ENCODE measurements at regions not wholly inside any gene's neighbourhood (a gene's known extent, or its start where the extent isn't known, plus 50 kb on each side); places are given as distances from the start of the nearest gene placed in this dataset.
"Not testable (repeated sequence)": the region's sequence is repeated elsewhere in the genome, so short reads cannot be mapped to it uniquely, and the experiment has no call there.

DNA sequence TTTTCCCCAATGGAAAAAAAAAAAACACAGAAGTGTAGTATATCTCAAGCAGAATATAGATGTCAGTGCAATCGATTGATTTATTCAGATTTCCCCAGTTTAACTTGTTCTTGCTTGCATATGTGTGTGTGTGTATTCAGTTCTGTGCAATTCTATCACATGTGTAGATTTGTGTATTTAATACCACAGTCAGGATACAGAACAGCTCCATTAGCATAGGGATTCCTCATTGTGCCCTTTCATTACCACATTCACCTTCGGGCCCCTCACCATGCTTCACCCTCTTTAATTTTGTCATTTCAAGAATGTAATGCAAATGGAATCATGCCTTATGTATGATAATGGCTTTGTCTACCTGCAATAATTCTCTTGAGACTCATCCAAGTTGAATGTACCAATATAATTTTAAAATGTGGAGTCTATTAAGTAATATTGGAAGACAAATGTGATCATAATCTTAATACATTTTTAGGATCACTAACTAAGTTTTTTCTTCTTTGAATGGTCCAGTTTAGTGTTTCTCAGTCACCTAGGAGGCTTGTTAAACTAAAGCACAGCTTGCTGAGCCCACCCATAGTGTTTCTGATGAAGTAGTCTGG, 187.9 kb downstream of the TENT5A start:
- TF ChIP-seq POLR2A (IDR thresholded peaks at IDR 0.05; ENCODE audit: low read length) = no peak
- TF ChIP-seq GATA1 (IDR thresholded peaks at IDR 0.05; ENCODE audit: low read depth, low read length) = no peak
- no peak for DNase-seq

DNA sequence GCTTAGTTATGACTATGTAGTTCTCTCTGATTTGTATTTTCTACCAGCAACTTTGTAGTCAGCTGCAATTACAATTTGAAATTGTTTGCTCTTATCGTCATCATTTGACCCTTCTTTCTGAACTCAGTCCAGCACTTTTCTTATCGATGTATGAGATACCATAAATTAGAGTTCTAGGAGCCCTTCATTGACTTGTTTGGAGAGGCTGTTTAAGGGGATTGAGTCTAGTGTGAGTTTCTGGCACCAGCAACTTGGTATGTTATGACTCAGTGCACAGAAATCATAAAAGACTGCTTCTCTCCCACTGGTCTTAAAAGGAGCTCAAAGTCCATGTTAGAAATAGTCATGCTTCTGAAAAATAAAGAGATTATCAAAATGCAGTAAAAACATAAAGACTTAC, 190.3 kb downstream of the TENT5A start:
- DNase-seq = no peak
- TF ChIP-seq GATA1 (IDR thresholded peaks at IDR 0.05; ENCODE audit: low read depth, low read length) (no peak), POLR2A (IDR thresholded peaks at IDR 0.05; ENCODE audit: low read length) (no peak)

DNA sequence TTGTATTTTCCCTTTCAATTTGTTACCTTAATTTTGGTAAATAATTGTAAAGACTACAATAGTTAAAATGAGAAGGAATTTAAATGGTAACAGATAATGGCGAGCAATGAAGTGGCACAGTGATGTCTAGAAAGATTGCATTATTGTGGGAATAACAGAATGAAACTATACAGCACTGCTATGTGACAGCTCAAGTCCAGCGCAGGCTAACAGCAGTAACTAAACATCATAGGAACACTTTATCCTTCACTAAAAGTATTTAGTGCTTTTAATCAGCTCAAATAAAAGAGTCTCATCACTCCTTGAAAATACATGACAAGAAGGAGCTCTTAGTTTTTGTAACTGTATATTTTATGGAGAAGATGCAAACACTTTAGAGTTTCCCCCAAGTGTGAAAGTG, 190.8 kb downstream of the TENT5A start:
- TF ChIP-seq POLR2A (IDR thresholded peaks at IDR 0.05; ENCODE audit: low read length) (no peak), GATA1 (IDR thresholded peaks at IDR 0.05; ENCODE audit: low read depth, low read length) (no peak)
- DNase-seq = no peak

DNA sequence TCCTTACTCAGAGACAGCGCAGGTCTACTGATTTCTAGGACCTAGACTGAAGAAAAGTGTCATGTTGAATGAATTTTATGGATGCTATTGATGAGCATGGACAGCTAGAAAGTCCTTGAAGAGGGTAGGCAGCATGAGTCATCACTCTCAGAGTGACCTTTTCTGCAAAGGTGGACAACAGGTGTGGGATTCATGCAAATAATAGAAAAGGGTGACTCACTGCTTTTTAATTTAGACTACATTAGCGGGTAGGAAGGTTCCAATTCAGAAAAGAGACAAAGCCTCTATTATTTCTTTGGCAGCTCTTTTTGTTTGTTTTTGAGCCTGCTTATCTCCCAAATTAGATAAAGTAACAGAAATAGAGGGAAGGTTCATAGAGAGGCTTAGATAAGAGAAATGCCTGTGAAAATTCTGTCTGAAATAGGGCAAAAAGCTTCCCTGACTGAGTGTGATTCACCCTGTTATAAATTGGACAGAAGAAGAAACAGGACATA, 191.4 kb downstream of the TENT5A start:
- no peak for TF ChIP-seq POLR2A (IDR thresholded peaks at IDR 0.05; ENCODE audit: low read length)
- DNase-seq = no peak

DNA sequence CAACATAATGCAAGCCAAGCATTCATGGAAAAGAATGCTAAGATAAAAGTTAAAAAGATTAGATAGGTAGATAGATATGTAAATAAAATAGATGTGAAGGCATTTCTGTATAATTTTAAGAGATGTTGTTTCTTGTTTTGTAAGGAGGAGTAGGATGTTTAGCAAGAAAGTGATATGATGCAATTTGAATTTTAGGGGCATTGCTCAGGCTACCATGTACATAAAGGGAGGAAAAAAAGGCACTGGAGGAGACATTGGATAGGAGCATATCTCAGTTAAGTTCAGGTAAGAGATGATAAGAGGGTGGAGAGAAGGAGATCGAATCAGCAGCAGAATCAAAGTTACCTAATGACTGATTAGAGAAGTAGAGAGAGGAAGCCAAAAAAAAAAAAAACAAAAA, 194.7 kb downstream of the TENT5A start:
- no peak for TF ChIP-seq POLR2A (IDR thresholded peaks at IDR 0.05; ENCODE audit: low read length)
- no peak for TF ChIP-seq GATA1 (IDR thresholded peaks at IDR 0.05; ENCODE audit: low read depth, low read length)
- no peak for DNase-seq

DNA sequence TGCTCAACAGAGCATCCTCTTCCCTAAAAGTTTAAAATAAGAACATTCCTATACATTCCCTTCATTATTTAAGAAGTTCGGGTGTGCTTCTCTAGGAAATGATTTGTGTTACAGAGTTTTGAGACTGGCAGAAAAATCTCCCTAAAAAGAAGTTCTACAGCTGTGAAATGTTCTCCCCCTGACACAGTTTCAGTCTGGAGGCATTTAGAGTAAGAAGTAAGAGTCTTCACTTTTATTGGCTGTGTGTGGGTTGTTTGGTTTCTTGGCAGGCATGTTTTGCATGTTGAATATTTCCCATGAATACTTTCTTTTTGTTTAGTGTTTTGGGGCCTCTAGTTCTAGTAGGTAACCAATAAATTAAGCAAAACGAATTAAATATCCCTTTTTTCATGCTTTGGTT, 195.9 kb downstream of the TENT5A start:
- TF ChIP-seq GATA1 (IDR thresholded peaks at IDR 0.05; ENCODE audit: low read depth, low read length) (no peak), POLR2A (IDR thresholded peaks at IDR 0.05; ENCODE audit: low read length) (no peak)
- DNase-seq = no peak

DNA sequence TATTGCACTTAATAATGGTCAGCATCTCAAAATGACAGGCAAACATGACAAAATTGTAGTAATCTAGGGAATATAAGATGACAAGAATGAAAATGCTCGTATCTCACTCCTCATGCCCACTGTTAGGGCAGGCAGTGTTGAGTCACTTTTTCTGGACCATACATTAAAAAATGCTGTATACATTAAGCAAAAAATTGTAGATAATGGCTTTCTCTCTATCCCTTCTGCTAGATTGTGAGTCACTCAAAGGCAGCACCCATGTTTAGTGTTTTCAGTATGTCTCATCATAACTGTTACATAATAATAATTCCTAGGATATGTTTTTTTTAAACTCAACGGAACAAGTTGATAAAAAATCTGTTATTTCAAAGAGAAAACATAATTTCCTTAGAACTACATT, 199.3 kb downstream of the TENT5A start:
- no peak for TF ChIP-seq GATA1 (IDR thresholded peaks at IDR 0.05; ENCODE audit: low read depth, low read length)
- no peak for TF ChIP-seq POLR2A (IDR thresholded peaks at IDR 0.05; ENCODE audit: low read length)
- DNase-seq = no peak

DNA sequence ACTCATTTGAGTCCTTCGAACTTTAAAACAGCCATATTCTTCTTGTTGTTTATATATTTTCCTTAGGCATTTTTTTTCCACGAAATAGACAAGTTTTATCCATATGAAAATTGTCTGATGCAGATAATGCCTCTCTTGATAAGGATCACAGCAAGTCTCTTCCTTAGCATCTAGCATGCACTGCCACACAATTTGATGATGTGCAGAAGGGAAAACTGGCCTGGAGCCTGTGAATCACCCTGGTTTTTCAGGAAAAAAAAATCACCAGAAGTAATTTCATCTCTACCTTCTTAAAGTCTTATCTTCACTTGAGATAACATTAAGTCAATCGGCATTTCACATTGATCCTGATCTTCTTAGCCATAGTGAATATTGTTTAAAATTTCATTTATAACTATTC, 199.8 kb downstream of the TENT5A start:
- no peak for DNase-seq
- no peak for TF ChIP-seq POLR2A (IDR thresholded peaks at IDR 0.05; ENCODE audit: low read length)

DNA sequence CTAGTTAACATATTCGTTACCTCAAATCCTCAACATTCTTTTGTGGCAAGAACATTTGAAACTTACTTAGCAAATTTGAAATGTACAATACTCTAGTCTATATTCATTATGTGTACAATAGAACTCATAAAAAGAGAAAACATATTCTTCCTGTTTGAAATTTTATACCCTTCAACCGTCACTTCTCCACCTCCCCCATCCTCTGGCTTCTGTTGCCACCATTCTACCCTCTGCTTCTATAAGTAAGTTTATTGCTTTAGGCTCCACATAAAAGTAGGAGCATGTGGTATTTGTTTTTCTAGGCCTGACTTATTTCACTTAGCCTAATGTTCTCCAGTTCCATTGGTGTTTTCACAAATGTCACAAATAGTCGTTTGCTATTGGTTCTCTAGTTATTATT, 205.3 kb downstream of the TENT5A start:
- DNase-seq = no peak
- TF ChIP-seq POLR2A (IDR thresholded peaks at IDR 0.05; ENCODE audit: low read length) (no peak), GATA1 (IDR thresholded peaks at IDR 0.05; ENCODE audit: low read depth, low read length) (no peak)

DNA sequence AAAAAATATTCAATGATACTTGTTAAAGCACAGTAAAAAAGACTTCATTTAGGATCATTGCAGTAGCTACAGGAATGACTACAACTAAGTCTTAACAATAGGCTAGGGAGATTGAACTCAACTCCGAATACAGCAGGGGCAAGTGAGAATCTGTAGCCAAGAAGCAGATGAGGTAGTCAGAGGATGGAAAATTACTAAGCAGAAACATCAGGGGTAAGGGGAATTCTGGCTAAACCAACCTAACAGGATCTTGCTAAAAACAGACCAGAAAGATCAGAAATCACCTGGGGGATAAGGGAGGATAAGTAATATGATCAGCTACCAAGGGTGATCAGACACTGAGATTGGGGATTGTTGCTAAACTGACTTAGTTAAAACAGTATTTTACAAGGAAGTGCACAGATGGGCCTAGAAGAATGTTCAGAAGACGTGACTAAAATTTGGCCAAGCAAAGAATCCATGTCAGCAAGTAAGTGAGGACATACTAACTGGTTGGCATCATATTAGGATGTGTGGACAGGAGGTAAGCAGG, 217.5 kb downstream of the TENT5A start:
- no peak for DNase-seq
- TF ChIP-seq POLR2A (IDR thresholded peaks at IDR 0.05; ENCODE audit: low read length) = no peak
- no peak for TF ChIP-seq GATA1 (IDR thresholded peaks at IDR 0.05; ENCODE audit: low read depth, low read length)

DNA sequence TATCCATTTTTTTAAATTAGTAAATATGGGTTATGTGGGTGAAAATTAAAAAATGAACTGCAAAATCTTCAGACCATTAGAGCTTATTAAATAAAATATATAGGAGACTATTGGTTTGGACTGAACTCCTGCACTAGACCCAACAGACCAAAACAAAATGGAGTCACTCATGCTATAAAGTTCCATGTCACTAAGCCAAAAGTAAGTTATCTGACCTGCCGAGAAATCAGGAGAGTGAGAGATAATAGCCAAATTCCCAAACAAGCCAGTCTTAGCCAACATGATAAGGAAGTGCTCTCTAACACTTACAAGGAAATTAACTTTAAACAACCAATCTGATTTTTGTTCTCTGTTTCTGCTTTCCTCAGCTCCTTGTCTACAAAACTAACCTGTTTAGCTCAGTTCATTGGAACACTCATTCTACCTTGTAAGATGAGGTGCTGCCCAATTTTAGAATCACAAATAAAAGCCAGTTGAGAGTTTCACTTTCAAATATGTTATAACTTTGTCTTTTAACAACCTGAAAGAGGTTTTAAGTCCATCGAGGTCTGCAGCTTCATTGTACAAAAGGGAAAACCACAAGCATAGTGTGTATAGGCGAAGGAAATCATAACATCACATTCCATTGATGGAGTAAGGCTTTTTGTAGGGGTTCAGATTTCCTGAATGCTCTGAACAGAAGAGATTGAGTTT, 220.5 kb downstream of the TENT5A start:
- DNase-seq = no peak
- no peak for TF ChIP-seq GATA1 (IDR thresholded peaks at IDR 0.05; ENCODE audit: low read depth, low read length)

DNA sequence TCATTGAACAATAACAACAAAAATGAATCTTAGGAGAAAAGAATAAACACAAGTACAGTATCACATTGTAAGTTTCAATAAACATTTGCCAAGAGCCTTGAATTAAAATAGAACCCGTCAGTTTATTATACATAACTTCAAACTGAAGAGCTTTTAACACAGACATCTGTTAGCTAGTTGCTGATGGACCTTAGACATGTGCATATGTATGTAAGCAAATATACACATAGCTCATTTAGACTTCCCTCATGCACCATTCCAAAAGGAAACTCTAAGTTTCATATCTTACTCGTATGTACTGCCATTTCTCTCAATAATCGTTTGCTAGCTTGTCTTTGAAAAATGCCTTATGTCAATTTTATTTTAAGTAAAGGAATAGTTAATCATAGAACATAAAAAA, 235.0 kb downstream of the TENT5A start:
- DNase-seq = no peak
- no peak for TF ChIP-seq GATA1 (IDR thresholded peaks at IDR 0.05; ENCODE audit: low read depth, low read length)
- TF ChIP-seq POLR2A (IDR thresholded peaks at IDR 0.05; ENCODE audit: low read length) = no peak

DNA sequence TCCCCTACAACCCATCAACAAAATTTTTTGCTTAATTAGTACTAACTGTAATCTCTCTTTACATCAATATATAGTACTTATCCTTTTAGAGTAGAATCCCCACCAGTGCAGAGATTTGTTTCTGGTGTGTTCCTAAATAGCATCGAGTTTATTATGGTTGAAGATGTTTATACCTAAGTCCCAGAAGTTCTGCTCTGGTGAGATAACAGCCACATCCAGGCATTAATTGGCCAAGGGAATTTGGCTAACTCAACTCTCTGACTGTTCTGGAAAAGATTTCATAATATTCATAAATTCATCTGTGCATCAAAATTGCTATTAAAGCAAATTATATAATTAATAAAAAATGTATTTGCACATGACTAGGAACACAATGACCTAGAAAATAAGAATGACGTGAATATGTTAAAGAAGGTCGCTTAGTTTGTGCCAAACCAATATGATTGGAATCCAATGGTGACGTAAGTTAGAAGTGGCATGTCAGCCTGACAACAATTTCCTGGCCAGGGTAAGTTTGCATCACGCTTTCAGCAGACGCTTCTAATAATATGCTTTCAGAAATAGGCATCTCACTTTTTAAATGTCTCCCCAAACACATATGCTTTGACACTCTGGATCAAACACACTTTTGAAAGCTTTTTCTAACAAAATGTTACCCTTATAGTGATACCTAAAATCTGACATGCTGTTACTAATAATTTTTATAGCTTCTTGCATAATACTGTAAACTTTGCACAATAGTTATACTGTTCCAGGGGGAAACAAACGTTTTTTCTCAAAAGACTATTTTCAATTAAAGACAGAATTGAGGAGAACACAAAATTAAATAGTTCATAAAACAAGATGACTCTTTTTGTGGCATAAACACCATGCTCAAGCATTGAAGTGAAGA, 236.7 kb downstream of the TENT5A start:
- DNase-seq = no peak
- TF ChIP-seq POLR2A (IDR thresholded peaks at IDR 0.05; ENCODE audit: low read length) = no peak
- no peak for TF ChIP-seq GATA1 (IDR thresholded peaks at IDR 0.05; ENCODE audit: low read depth, low read length)

DNA sequence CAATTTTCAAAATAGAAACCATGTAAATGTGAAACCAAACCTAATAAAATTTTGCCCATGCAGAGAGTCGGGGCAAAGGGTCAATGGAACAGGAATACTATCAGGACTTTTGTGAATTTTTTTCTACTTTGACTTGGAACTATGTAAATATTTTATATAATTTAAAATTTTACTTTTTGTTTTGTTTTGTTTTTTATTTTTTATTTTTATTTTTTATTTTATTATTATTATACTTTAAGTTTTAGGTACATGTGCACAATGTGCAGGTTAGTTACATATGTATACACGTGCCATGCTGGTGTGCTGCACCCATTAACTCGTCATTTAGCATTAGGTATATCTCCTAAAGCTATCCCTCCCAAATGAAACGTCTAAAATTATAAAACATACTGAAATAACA, 238.3 kb downstream of the TENT5A start:
- DNase-seq = not testable (repeated sequence)

Measured in erythroblast (primary cell).